ENCODE measurements at regions not wholly inside any gene's neighbourhood (a gene's known extent, or its start where the extent isn't known, plus 50 kb on each side); places are given as distances from the start of the nearest gene placed in this dataset.

- TF ChIP-seq CTCF (IDR thresholded peaks at IDR 0.05) (no peak), POLR2A (IDR thresholded peaks at IDR 0.05) (no peak)
These were observed 78.8 kb downstream of the ZNF726 start for GRCh38 chr19:23993440-23993839.
